ENCODE measurements at regions not wholly inside any gene's neighbourhood (a gene's known extent, or its start where the extent isn't known, plus 50 kb on each side); places are given as distances from the start of the nearest gene placed in this dataset.

DNA sequence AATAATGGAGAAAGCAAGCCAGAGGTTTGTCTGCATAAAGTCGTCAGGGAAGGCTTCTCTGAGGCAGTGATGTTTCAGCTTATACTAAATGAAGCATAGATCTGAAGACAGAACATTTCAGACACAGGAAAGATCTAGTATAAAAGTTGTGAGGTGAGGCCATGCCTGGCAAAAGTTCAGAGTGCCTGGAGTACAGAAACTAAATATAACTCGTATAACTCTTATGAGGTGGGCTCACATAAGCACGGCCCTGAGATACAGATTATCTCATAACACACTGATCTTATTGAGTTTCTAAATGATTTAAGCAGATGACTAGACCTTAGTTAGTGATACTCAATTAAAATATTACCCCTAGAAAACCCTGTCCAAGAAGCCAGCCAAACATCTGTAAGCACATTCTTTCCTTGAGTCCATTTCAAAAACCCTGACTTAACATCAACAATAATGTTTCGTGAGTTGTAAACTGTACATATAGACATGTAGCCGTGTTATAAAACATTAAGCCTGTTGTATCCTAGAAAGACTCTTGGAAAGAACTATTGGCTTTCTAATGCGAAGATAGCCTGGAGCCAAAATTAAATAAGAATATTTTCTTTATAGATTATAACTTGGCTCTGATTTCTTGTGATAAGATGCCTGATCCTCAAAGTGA, 667.6 kb downstream of the TENT5A start (continued):
- TF ChIP-seq, protein P1, sequence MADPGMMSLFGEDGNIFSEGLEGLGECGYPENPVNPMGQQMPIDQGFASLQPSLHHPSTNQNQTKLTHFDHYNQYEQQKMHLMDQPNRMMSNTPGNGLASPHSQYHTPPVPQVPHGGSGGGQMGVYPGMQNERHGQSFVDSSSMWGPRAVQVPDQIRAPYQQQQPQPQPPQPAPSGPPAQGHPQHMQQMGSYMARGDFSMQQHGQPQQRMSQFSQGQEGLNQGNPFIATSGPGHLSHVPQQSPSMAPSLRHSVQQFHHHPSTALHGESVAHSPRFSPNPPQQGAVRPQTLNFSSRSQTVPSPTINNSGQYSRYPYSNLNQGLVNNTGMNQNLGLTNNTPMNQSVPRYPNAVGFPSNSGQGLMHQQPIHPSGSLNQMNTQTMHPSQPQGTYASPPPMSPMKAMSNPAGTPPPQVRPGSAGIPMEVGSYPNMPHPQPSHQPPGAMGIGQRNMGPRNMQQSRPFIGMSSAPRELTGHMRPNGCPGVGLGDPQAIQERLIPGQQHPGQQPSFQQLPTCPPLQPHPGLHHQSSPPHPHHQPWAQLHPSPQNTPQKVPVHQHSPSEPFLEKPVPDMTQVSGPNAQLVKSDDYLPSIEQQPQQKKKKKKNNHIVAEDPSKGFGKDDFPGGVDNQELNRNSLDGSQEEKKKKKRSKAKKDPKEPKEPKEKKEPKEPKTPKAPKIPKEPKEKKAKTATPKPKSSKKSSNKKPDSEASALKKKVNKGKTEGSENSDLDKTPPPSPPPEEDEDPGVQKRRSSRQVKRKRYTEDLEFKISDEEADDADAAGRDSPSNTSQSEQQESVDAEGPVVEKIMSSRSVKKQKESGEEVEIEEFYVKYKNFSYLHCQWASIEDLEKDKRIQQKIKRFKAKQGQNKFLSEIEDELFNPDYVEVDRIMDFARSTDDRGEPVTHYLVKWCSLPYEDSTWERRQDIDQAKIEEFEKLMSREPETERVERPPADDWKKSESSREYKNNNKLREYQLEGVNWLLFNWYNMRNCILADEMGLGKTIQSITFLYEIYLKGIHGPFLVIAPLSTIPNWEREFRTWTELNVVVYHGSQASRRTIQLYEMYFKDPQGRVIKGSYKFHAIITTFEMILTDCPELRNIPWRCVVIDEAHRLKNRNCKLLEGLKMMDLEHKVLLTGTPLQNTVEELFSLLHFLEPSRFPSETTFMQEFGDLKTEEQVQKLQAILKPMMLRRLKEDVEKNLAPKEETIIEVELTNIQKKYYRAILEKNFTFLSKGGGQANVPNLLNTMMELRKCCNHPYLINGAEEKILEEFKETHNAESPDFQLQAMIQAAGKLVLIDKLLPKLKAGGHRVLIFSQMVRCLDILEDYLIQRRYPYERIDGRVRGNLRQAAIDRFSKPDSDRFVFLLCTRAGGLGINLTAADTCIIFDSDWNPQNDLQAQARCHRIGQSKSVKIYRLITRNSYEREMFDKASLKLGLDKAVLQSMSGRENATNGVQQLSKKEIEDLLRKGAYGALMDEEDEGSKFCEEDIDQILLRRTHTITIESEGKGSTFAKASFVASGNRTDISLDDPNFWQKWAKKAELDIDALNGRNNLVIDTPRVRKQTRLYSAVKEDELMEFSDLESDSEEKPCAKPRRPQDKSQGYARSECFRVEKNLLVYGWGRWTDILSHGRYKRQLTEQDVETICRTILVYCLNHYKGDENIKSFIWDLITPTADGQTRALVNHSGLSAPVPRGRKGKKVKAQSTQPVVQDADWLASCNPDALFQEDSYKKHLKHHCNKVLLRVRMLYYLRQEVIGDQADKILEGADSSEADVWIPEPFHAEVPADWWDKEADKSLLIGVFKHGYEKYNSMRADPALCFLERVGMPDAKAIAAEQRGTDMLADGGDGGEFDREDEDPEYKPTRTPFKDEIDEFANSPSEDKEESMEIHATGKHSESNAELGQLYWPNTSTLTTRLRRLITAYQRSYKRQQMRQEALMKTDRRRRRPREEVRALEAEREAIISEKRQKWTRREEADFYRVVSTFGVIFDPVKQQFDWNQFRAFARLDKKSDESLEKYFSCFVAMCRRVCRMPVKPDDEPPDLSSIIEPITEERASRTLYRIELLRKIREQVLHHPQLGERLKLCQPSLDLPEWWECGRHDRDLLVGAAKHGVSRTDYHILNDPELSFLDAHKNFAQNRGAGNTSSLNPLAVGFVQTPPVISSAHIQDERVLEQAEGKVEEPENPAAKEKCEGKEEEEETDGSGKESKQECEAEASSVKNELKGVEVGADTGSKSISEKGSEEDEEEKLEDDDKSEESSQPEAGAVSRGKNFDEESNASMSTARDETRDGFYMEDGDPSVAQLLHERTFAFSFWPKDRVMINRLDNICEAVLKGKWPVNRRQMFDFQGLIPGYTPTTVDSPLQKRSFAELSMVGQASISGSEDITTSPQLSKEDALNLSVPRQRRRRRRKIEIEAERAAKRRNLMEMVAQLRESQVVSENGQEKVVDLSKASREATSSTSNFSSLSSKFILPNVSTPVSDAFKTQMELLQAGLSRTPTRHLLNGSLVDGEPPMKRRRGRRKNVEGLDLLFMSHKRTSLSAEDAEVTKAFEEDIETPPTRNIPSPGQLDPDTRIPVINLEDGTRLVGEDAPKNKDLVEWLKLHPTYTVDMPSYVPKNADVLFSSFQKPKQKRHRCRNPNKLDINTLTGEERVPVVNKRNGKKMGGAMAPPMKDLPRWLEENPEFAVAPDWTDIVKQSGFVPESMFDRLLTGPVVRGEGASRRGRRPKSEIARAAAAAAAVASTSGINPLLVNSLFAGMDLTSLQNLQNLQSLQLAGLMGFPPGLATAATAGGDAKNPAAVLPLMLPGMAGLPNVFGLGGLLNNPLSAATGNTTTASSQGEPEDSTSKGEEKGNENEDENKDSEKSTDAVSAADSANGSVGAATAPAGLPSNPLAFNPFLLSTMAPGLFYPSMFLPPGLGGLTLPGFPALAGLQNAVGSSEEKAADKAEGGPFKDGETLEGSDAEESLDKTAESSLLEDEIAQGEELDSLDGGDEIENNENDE (IDR thresholded peaks at IDR 0.05; ENCODE audit: insufficient replicate concordance, low read length) = no peak
- TF ChIP-seq TCF12 (IDR thresholded peaks at IDR 0.05; ENCODE audit: low read depth, low read length) (no peak), NANOG (IDR thresholded peaks at IDR 0.05; ENCODE audit: insufficient read depth, low read depth, low read length, poor library complexity, severe bottlenecking) (no peak), CREB1 (IDR thresholded peaks at IDR 0.05) (no peak), CHD2 (IDR thresholded peaks at IDR 0.05; ENCODE audit: low read length) (no peak), RBBP5 (IDR thresholded peaks at IDR 0.05; ENCODE audit: borderline replicate concordance, low read depth, low read length) (no peak), JUND (IDR thresholded peaks at IDR 0.05; ENCODE audit: low read length) (no peak), CTBP2 (IDR thresholded peaks at IDR 0.05; ENCODE audit: borderline replicate concordance, insufficient read depth, insufficient read length, low read length) (no peak)
- TF ChIP-seq, protein P2, sequence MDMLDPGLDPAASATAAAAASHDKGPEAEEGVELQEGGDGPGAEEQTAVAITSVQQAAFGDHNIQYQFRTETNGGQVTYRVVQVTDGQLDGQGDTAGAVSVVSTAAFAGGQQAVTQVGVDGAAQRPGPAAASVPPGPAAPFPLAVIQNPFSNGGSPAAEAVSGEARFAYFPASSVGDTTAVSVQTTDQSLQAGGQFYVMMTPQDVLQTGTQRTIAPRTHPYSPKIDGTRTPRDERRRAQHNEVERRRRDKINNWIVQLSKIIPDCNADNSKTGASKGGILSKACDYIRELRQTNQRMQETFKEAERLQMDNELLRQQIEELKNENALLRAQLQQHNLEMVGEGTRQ (IDR thresholded peaks at IDR 0.05; ENCODE audit: low read length) = no peak

Data from H1 (cell line).